H1 (cell line): ENCODE measurements at regions not wholly inside any gene's neighbourhood (a gene's known extent, or its start where the extent isn't known, plus 50 kb on each side); places are given as distances from the start of the nearest gene placed in this dataset.

ENCODE experiments used
- EP300 ChIP-seq, 2 experiments: IDR thresholded peaks; 1 replicate in 1 of 2; 2 replicates in 1 of 2; pipeline ENCODE4 v1.6.1; 2011 to 2012; ENCODE audit warnings: low read depth in 2 of 2, low read length in 2 of 2, mild to moderate bottlenecking in 2 of 2, borderline replicate concordance in 1 of 2, inconsistent platforms in 1 of 2, moderate library complexity in 1 of 2
- SAP30 ChIP-seq: fragments of 300-600 bp; sonication (generic); IDR thresholded peaks from 2 replicates; pipeline ENCODE4 v1.7.1; 2012; ENCODE audit warnings: low read length, moderate library complexity, mild to moderate bottlenecking, inconsistent platforms; ENCODE audit not compliant: insufficient read depth, insufficient replicate concordance
- TF ChIP-seq, protein P1 (sequence below), 3 experiments: IDR thresholded peaks; 1 replicate in 2 of 3; 2 replicates in 1 of 3; pipeline versions ENCODE4 v1.5.1 to v1.6.1; 2011; ENCODE audit warnings: low read length in 3 of 3, mild to moderate bottlenecking in 3 of 3, inconsistent platforms in 2 of 3, low read depth in 1 of 3, moderate library complexity in 1 of 3; ENCODE audit not compliant: insufficient read depth in 1 of 3; ENCODE audit errors: control extremely low read depth in 1 of 3

GRCh38 chr12:113569806-113570205, 98.1 kb upstream of the LHX5 start:
- TF ChIP-seq, protein P1, sequence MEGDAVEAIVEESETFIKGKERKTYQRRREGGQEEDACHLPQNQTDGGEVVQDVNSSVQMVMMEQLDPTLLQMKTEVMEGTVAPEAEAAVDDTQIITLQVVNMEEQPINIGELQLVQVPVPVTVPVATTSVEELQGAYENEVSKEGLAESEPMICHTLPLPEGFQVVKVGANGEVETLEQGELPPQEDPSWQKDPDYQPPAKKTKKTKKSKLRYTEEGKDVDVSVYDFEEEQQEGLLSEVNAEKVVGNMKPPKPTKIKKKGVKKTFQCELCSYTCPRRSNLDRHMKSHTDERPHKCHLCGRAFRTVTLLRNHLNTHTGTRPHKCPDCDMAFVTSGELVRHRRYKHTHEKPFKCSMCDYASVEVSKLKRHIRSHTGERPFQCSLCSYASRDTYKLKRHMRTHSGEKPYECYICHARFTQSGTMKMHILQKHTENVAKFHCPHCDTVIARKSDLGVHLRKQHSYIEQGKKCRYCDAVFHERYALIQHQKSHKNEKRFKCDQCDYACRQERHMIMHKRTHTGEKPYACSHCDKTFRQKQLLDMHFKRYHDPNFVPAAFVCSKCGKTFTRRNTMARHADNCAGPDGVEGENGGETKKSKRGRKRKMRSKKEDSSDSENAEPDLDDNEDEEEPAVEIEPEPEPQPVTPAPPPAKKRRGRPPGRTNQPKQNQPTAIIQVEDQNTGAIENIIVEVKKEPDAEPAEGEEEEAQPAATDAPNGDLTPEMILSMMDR (IDR thresholded peaks at IDR 0.05; ENCODE audit: control extremely low read depth in 1 of 3, insufficient read depth in 1 of 3, low read depth in 1 of 3, low read length in 3 of 3): no peak
- no peak for TF ChIP-seq EP300 (IDR thresholded peaks at IDR 0.05; ENCODE audit: borderline replicate concordance in 1 of 2, low read depth in 2 of 2, low read length in 2 of 2)
- no peak for TF ChIP-seq SAP30
